ENCODE measurements at regions not wholly inside any gene's neighbourhood (a gene's known extent, or its start where the extent isn't known, plus 50 kb on each side); places are given as distances from the start of the nearest gene placed in this dataset.

GRCh38 chr4:72216539-72217277 lies 184.9 kb downstream of the NPFFR2 start:
- ATAC-seq (ENCODE audit: low FRiP score) (no peak), DNase-seq (ENCODE audit: low spot score) (no peak)
- no peak for TF ChIP-seq CTCF (IDR thresholded peaks at IDR 0.05)

DNA sequence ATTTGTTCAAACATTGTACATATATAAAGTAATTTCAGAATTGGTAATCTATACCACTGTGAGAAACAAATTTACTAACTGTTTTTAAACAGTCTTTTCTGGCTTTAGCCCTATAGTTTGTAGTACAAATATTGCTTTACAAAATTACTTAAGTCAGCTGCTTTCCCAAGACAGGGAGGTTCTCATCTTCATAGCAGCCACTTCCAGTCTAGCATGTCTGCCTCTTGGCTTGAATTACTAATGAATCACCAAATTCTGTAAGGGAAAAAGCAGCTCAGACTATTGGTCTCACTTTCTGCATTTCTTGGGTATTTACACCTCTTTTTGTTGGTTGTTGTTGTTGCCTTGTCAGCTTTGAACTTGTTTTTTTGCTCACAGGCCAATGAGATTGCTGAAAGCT lies 187.2 kb downstream of the NPFFR2 start:
- ATAC-seq (ENCODE audit: low FRiP score) = peak; percentile 79
- no peak for DNase-seq (ENCODE audit: low spot score)
- TF ChIP-seq CTCF (IDR thresholded peaks at IDR 0.05) = no peak

All from omental fat pad (tissue), 3 donors.